ENCODE measurements at regions not wholly inside any gene's neighbourhood (a gene's known extent, or its start where the extent isn't known, plus 50 kb on each side); places are given as distances from the start of the nearest gene placed in this dataset.

DNA sequence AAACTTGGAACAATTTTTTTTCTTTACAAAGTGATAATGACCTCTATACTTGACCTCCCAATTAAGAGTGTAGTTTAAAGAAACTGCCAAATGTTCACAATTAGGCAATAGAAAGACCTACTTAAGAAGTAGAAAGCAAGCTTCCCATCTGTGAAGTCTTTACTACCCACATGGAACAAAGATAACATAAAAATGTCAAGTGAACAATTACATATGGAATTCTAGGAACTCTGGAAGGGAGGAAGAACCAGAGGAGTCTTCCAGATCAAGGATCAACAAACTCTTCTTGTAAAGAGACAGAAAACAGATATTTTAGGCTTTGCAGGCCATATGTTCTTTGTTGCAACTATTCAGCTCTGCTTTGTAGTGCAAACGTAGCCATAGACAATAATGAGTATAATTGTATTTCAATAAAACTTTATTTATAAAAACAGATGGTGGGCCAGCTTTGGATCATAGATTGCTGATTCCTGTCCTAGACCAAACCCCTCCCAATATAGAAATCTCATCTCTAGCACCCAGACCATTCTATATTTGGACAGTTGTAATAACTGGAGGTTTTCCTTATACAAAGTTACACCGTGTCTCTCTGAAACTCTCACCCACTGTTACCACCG, 68.4 kb upstream of the MAGI3 start:
- Mint-ChIP-seq H3K36me3 (no peaks in the 10 kb centered on the region), H3K27ac (no peak overlapping the region), H3K4me3 (no peak overlapping the region), H3K9me3 (peaks cover 9% of the 10 kb centered on the region; the same call in 1 of the 2 replicates), H3K4me1 (no peaks in the 10 kb centered on the region; the same call in 1 of the 2 replicates), H3K27me3 (ENCODE audit: low read depth) (no peaks in the 10 kb centered on the region)
- TF ChIP-seq, protein P1, sequence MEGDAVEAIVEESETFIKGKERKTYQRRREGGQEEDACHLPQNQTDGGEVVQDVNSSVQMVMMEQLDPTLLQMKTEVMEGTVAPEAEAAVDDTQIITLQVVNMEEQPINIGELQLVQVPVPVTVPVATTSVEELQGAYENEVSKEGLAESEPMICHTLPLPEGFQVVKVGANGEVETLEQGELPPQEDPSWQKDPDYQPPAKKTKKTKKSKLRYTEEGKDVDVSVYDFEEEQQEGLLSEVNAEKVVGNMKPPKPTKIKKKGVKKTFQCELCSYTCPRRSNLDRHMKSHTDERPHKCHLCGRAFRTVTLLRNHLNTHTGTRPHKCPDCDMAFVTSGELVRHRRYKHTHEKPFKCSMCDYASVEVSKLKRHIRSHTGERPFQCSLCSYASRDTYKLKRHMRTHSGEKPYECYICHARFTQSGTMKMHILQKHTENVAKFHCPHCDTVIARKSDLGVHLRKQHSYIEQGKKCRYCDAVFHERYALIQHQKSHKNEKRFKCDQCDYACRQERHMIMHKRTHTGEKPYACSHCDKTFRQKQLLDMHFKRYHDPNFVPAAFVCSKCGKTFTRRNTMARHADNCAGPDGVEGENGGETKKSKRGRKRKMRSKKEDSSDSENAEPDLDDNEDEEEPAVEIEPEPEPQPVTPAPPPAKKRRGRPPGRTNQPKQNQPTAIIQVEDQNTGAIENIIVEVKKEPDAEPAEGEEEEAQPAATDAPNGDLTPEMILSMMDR (IDR thresholded peaks at IDR 0.05) = no peak
- TF ChIP-seq, protein P2, sequence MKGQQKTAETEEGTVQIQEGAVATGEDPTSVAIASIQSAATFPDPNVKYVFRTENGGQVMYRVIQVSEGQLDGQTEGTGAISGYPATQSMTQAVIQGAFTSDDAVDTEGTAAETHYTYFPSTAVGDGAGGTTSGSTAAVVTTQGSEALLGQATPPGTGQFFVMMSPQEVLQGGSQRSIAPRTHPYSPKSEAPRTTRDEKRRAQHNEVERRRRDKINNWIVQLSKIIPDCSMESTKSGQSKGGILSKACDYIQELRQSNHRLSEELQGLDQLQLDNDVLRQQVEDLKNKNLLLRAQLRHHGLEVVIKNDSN (CRISPR knock-in tag; IDR thresholded peaks at IDR 0.05) = no peak
- TF ChIP-seq, protein P3, sequence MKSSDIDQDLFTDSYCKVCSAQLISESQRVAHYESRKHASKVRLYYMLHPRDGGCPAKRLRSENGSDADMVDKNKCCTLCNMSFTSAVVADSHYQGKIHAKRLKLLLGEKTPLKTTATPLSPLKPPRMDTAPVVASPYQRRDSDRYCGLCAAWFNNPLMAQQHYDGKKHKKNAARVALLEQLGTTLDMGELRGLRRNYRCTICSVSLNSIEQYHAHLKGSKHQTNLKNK (CRISPR knock-in tag; IDR thresholded peaks at IDR 0.05) = no peak
- TF ChIP-seq PRRX2 (CRISPR knock-in tag; IDR thresholded peaks at IDR 0.05) (no peak), TEAD4 (CRISPR knock-in tag; IDR thresholded peaks at IDR 0.05) (no peak), FOXK1 (CRISPR knock-in tag; IDR thresholded peaks at IDR 0.05) (no peak), ZNF416 (CRISPR knock-in tag; IDR thresholded peaks at IDR 0.05) (no peak), ATF1 (CRISPR knock-in tag; IDR thresholded peaks at IDR 0.05) (no peak), ZNF317 (CRISPR knock-in tag; IDR thresholded peaks at IDR 0.05; ENCODE audit: borderline replicate concordance, low read depth) (no peak), CREM (CRISPR knock-in tag; IDR thresholded peaks at IDR 0.05) (no peak), ZNF121 (CRISPR knock-in tag; IDR thresholded peaks at IDR 0.05) (no peak), ETV6 (CRISPR knock-in tag; IDR thresholded peaks at IDR 0.05) (no peak), NFATC4 (CRISPR knock-in tag; IDR thresholded peaks at IDR 0.05) (no peak), ELF4 (CRISPR knock-in tag; IDR thresholded peaks at IDR 0.05; ENCODE audit: low read depth) (no peak)
- TF ChIP-seq, protein P4, sequence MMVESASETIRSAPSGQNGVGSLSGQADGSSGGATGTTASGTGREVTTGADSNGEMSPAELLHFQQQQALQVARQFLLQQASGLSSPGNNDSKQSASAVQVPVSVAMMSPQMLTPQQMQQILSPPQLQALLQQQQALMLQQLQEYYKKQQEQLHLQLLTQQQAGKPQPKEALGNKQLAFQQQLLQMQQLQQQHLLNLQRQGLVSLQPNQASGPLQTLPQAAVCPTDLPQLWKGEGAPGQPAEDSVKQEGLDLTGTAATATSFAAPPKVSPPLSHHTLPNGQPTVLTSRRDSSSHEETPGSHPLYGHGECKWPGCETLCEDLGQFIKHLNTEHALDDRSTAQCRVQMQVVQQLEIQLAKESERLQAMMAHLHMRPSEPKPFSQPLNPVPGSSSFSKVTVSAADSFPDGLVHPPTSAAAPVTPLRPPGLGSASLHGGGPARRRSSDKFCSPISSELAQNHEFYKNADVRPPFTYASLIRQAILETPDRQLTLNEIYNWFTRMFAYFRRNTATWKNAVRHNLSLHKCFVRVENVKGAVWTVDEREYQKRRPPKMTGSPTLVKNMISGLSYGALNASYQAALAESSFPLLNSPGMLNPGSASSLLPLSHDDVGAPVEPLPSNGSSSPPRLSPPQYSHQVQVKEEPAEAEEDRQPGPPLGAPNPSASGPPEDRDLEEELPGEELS (CRISPR knock-in tag; IDR thresholded peaks at IDR 0.05) = no peak
- TF ChIP-seq, protein P5, sequence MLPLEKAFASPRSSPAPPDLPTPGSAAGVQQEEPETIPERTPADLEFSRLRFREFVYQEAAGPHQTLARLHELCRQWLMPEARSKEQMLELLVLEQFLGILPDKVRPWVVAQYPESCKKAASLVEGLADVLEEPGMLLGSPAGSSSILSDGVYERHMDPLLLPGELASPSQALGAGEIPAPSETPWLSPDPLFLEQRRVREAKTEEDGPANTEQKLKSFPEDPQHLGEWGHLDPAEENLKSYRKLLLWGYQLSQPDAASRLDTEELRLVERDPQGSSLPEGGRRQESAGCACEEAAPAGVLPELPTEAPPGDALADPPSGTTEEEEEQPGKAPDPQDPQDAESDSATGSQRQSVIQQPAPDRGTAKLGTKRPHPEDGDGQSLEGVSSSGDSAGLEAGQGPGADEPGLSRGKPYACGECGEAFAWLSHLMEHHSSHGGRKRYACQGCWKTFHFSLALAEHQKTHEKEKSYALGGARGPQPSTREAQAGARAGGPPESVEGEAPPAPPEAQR (CRISPR knock-in tag; IDR thresholded peaks at IDR 0.05) = no peak
- TF ChIP-seq, protein P6, sequence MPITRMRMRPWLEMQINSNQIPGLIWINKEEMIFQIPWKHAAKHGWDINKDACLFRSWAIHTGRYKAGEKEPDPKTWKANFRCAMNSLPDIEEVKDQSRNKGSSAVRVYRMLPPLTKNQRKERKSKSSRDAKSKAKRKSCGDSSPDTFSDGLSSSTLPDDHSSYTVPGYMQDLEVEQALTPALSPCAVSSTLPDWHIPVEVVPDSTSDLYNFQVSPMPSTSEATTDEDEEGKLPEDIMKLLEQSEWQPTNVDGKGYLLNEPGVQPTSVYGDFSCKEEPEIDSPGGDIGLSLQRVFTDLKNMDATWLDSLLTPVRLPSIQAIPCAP (CRISPR knock-in tag; IDR thresholded peaks at IDR 0.05) = no peak
- TF ChIP-seq, protein P7, sequence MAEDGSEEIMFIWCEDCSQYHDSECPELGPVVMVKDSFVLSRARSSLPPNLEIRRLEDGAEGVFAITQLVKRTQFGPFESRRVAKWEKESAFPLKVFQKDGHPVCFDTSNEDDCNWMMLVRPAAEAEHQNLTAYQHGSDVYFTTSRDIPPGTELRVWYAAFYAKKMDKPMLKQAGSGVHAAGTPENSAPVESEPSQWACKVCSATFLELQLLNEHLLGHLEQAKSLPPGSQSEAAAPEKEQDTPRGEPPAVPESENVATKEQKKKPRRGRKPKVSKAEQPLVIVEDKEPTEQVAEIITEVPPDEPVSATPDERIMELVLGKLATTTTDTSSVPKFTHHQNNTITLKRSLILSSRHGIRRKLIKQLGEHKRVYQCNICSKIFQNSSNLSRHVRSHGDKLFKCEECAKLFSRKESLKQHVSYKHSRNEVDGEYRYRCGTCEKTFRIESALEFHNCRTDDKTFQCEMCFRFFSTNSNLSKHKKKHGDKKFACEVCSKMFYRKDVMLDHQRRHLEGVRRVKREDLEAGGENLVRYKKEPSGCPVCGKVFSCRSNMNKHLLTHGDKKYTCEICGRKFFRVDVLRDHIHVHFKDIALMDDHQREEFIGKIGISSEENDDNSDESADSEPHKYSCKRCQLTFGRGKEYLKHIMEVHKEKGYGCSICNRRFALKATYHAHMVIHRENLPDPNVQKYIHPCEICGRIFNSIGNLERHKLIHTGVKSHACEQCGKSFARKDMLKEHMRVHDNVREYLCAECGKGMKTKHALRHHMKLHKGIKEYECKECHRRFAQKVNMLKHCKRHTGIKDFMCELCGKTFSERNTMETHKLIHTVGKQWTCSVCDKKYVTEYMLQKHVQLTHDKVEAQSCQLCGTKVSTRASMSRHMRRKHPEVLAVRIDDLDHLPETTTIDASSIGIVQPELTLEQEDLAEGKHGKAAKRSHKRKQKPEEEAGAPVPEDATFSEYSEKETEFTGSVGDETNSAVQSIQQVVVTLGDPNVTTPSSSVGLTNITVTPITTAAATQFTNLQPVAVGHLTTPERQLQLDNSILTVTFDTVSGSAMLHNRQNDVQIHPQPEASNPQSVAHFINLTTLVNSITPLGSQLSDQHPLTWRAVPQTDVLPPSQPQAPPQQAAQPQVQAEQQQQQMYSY (CRISPR knock-in tag; IDR thresholded peaks at IDR 0.05) = no peak
- TF ChIP-seq, protein P8, sequence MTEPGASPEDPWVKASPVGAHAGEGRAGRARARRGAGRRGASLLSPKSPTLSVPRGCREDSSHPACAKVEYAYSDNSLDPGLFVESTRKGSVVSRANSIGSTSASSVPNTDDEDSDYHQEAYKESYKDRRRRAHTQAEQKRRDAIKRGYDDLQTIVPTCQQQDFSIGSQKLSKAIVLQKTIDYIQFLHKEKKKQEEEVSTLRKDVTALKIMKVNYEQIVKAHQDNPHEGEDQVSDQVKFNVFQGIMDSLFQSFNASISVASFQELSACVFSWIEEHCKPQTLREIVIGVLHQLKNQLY (CRISPR knock-in tag; IDR thresholded peaks at IDR 0.05) = no peak
- DNase-seq (ENCODE audit: low spot score) (no peak), ATAC-seq (no peak)
- ChIA-PET POLR2A (no interaction called here), CTCF (no interaction called here)

Data from WTC11 (cell line).